Smooth muscle cell (in vitro differentiated cells): ENCODE measurements at regions not wholly inside any gene's neighbourhood (a gene's known extent, or its start where the extent isn't known, plus 50 kb on each side); places are given as distances from the start of the nearest gene placed in this dataset.

Experiments used
- DNase-seq: peaks from one replicate; lab custom pipeline; 2025; ENCODE audit not compliant: unreplicated experiment; lab: John Stamatoyannopoulos, UW
- H2AFZ ChIP-seq: fragments of 200-600 bp; sonication (generic); 2 replicates; pipeline ENCODE4 v1.6.0; 2016; ENCODE audit warnings: antibody characterized with exemption, low read depth, mild to moderate bottlenecking
- H3F3A ChIP-seq: fragments of 200-600 bp; sonication (generic); 2 replicates; pipeline ENCODE4 v1.6.0; 2017; ENCODE audit warnings: antibody characterized with exemption, low read depth
- H3K27ac ChIP-seq: fragments of 200-600 bp; sonication (generic); 2 replicates; pipeline ENCODE4 v1.5.1; 2016; ENCODE audit warnings: low read depth, mild to moderate bottlenecking
- H3K27me3 ChIP-seq: fragments of 200-600 bp; sonication (generic); 2 replicates; pipeline ENCODE4 v1.6.1; 2016; ENCODE audit warnings: low read depth, mild to moderate bottlenecking
- H3K36me3 ChIP-seq: fragments of 200-600 bp; sonication (generic); 2 replicates; pipeline ENCODE4 v1.5.1; 2016; ENCODE audit warnings: low read depth
- H3K4me1 ChIP-seq: fragments of 200-600 bp; sonication (generic); 2 replicates; pipeline ENCODE4 v1.5.1; 2016; ENCODE audit warnings: low read depth
- H3K4me2 ChIP-seq: fragments of 200-600 bp; sonication (generic); 2 replicates; pipeline ENCODE4 v1.6.0; 2016; ENCODE audit warnings: mild to moderate bottlenecking
- H3K4me3 ChIP-seq: fragments of 200-600 bp; sonication (generic); 2 replicates; pipeline ENCODE4 v1.5.1; 2016; ENCODE audit warnings: mild to moderate bottlenecking
- H3K79me2 ChIP-seq: fragments of 200-600 bp; sonication (generic); 2 replicates; pipeline ENCODE4 v1.6.0; 2016; ENCODE audit warnings: low read depth, mild to moderate bottlenecking
- H3K9ac ChIP-seq: fragments of 200-600 bp; sonication (generic); 2 replicates; pipeline ENCODE4 v1.6.0; 2016; ENCODE audit warnings: low read depth
- H3K9me3 ChIP-seq: fragments of 200-600 bp; sonication (generic); replicated peaks from 2 replicates; pipeline ENCODE4 v1.5.1; 2016; ENCODE audit warnings: low read depth
- H4K20me1 ChIP-seq: fragments of 200-600 bp; sonication (generic); 2 replicates; pipeline ENCODE4 v1.6.0; 2016; ENCODE audit warnings: low read depth
- CTCF ChIP-seq: fragments of 200-600 bp; sonication (generic); IDR thresholded peaks from 2 replicates; pipeline ENCODE4 v1.5.1; 2017; ENCODE audit warnings: borderline replicate concordance, mild to moderate bottlenecking, antibody characterized with exemption; ENCODE audit not compliant: insufficient read depth, poor library complexity, severe bottlenecking
- WGBS: methylation state at CpG from one replicate; pipeline ENCODE4 v1.1.7; 2016; ENCODE audit warnings: low lambda C conversion rate; 5-methylcytosine and 5-hydroxymethylcytosine counted together

- no peak for TF ChIP-seq CTCF
- no peak overlapping the region for H3K4me3 ChIP-seq
- WGBS: 87% methylated on average over 6 of the region's 6 CpGs
- DNase-seq: no peak
- H3K4me2 ChIP-seq: no peak overlapping the region
- H3K9ac ChIP-seq: no peak overlapping the region
- no peak overlapping the region for H2AFZ ChIP-seq
- H3K36me3 ChIP-seq: no peaks in the 10 kb centered on the region
- no peaks in the 10 kb centered on the region for H3K9me3 ChIP-seq
- no peaks in the 10 kb centered on the region for H3K4me1 ChIP-seq
- no peaks in the 10 kb centered on the region for H3F3A ChIP-seq
- no peaks in the 10 kb centered on the region for H4K20me1 ChIP-seq
- no peaks in the 10 kb centered on the region for H3K27me3 ChIP-seq
- no peaks in the 10 kb centered on the region for H3K79me2 ChIP-seq
- no peak overlapping the region for H3K27ac ChIP-seq
Observed at GRCh38 chr2:5969303-5969702, 277.1 kb downstream of the SOX11 start.

- Histone ChIP-seq H2AFZ (no peak overlapping the region), H3K27me3 (no peaks in the 10 kb centered on the region), H3K79me2 (no peaks in the 10 kb centered on the region), H3K4me2 (no peak overlapping the region), H3F3A (no peaks in the 10 kb centered on the region), H3K27ac (no peak overlapping the region), H4K20me1 (no peaks in the 10 kb centered on the region), H3K4me3 (no peak overlapping the region), H3K4me1 (peaks cover 5% of the 10 kb centered on the region), H3K9me3 (no peaks in the 10 kb centered on the region), H3K36me3 (no peaks in the 10 kb centered on the region), H3K9ac (no peak overlapping the region)
- DNase-seq: no peak
- no peak for TF ChIP-seq CTCF
- 80% methylated on average over 4 of the region's 4 CpGs for WGBS
Observed at GRCh38 chr2:5970347-5970746, 278.2 kb downstream of the SOX11 start.

- 91% methylated on average over 6 of the region's 6 CpGs for WGBS
- H3K4me3 ChIP-seq: no peak overlapping the region
- no peak overlapping the region for H3K27ac ChIP-seq
- no peaks in the 10 kb centered on the region for H3K9me3 ChIP-seq
- peaks cover 11% of the 10 kb centered on the region for H3K4me1 ChIP-seq
- H3K79me2 ChIP-seq: no peaks in the 10 kb centered on the region
- H3K9ac ChIP-seq: no peak overlapping the region
- no peak overlapping the region for H2AFZ ChIP-seq
- H3F3A ChIP-seq: no peaks in the 10 kb centered on the region
- no peaks in the 10 kb centered on the region for H4K20me1 ChIP-seq
- TF ChIP-seq CTCF: no peak
- H3K27me3 ChIP-seq: no peaks in the 10 kb centered on the region
- H3K4me2 ChIP-seq: no peak overlapping the region
- H3K36me3 ChIP-seq: no peaks in the 10 kb centered on the region
- no peak for DNase-seq
Observed at GRCh38 chr2:5974477-5974876, 282.3 kb downstream of the SOX11 start.

GRCh38 chr2:5975401-5975800, 283.2 kb downstream of the SOX11 start:
- H3K9me3 ChIP-seq: no peaks in the 10 kb centered on the region
- H4K20me1 ChIP-seq: no peaks in the 10 kb centered on the region
- no peak for TF ChIP-seq CTCF

More at GRCh38 chr2:5975401-5975800, 283.2 kb downstream of the SOX11 start:
- H3K27me3 ChIP-seq: no peaks in the 10 kb centered on the region
- WGBS: 75% methylated on average over 3 of the region's 3 CpGs
- H3K4me3 ChIP-seq: no peak overlapping the region
- H3K4me2 ChIP-seq: no peak overlapping the region
- H3K4me1 ChIP-seq: peaks cover 16% of the 10 kb centered on the region
- no peak overlapping the region for H3K27ac ChIP-seq
- no peaks in the 10 kb centered on the region for H3F3A ChIP-seq
- H3K36me3 ChIP-seq: no peaks in the 10 kb centered on the region
- no peak overlapping the region for H3K9ac ChIP-seq
- DNase-seq: no peak
- H3K79me2 ChIP-seq: no peaks in the 10 kb centered on the region
- no peak overlapping the region for H2AFZ ChIP-seq
